Activated CD8-positive, alpha-beta T cell treated with anti-CD3 and anti-CD28 coated beads for 36 hours (primary cell): ENCODE measurements at regions not wholly inside any gene's neighbourhood (a gene's known extent, or its start where the extent isn't known, plus 50 kb on each side); places are given as distances from the start of the nearest gene placed in this dataset.

Experiments
- ATAC-seq: fragments of 200-7000 bp; cut with Tn5 transposase; one replicate; pipeline ENCODE4 v1.10.0; 2021; ENCODE audit warnings: mild to moderate bottlenecking, moderate library complexity
- CTCF ChIA-PET: fragments of 350-600 bp; sonication (Branson Sonifier 250); formaldehyde crosslinking; loops from one replicate; lab custom pipeline; 2021; ENCODE audit warnings: antibody characterized with exemption; lab: Charles Lee
- POLR2A ChIA-PET: fragments of 350-600 bp; sonication (Branson Sonifier 250); formaldehyde crosslinking; loops from one replicate; lab custom pipeline; 2021; ENCODE audit warnings: antibody characterized with exemption; lab: Charles Lee
- DNase-seq: peaks from one replicate; pipeline ENCODE4 v3.0.0-alpha.2; 2020
- H3K27ac Mint-ChIP-seq: one replicate; pipeline ENCODE4 v1.8.0; 2021; ENCODE audit warnings: mild to moderate bottlenecking, mixed read lengths
- H3K27me3 Mint-ChIP-seq: one replicate; pipeline ENCODE4 v1.8.0; 2021; ENCODE audit warnings: mixed read lengths
- H3K36me3 Mint-ChIP-seq: one replicate; pipeline ENCODE4 v1.8.0; 2021; ENCODE audit warnings: low read depth, mixed read lengths
- H3K4me1 Mint-ChIP-seq: one replicate; pipeline ENCODE4 v1.8.0; 2021; ENCODE audit warnings: low read depth, mixed read lengths
- H3K4me3 Mint-ChIP-seq: one replicate; pipeline ENCODE4 v1.8.0; 2021; ENCODE audit warnings: mild to moderate bottlenecking, moderate library complexity, mixed read lengths
- H3K9me3 Mint-ChIP-seq: one replicate; pipeline ENCODE4 v1.8.0; 2021; ENCODE audit warnings: mixed read lengths
- CTCF ChIP-seq: fragments of 200-600 bp; IDR thresholded peaks from one replicate; pipeline ENCODE4 v1.8.0; 2022; ENCODE audit warnings: antibody characterized with exemption, mild to moderate bottlenecking
- intact Hi-C: fragments of 100-400 bp; cut with micrococcal nuclease; formaldehyde crosslinking; loops from one replicate; pipeline ENCODE4 v1.10.0; 2022

DNA sequence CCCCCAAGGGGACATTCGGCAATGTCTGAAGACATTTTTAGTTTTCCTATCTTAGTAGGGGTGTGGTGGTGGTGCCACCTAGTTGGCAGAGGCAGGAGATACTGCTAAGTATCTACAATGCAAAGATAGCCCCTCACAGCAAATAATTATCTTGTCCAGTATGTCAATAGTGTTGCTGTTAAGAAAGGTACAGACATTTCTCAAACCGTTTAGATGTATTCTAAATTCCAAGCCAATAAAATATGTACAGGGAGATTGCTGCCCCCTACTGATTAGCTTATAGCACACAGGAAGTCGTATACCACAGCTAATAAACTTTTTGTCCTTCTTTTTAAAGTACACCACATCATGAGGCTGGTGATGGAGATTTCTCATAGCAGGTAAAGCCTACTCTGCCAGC lies 260.5 kb downstream of the TMA16 start:
- POLR2A ChIA-PET = no interaction called here
- TF ChIP-seq CTCF = peak; percentile 33
- Mint-ChIP-seq H3K36me3 (no peaks in the 10 kb centered on the region), H3K9me3 (no peaks in the 10 kb centered on the region), H3K27me3 (peaks cover 1% of the 10 kb centered on the region), H3K4me1 (no peaks in the 10 kb centered on the region), H3K27ac (no peak overlapping the region), H3K4me3 (no peak overlapping the region)
- intact Hi-C loops = loop anchor here (5.0 kb wide), 1 partner anchor 203 kb away; no protein-coding TSS in a partner anchor
- DNase-seq (no peak), ATAC-seq (no peak)
- CTCF ChIA-PET = interaction anchor here (1.0 to 1.4 kb wide), 2 partner anchors 199 to 201 kb away, joined by 3 to 4 read pairs; no protein-coding TSS in a partner anchor

GRCh38 chr4:163757219-163757618 lies 262.7 kb downstream of the TMA16 start:
- POLR2A ChIA-PET = no interaction called here
- no peaks in the 10 kb centered on the region for H3K4me1 Mint-ChIP-seq

GRCh38 chr4:163758032-163758431 lies 263.5 kb downstream of the TMA16 start:
- peaks cover 1% of the 10 kb centered on the region for H3K27me3 Mint-ChIP-seq
- no peak overlapping the region for H3K27ac Mint-ChIP-seq
- ChIA-PET CTCF (interaction anchor here (0.9 to 3.0 kb wide), 4 partner anchors 11 to 209 kb away, joined by 3 to 8 read pairs (median 4); no protein-coding TSS in a partner anchor), POLR2A (no interaction called here)
- no peak for ATAC-seq
- no peaks in the 10 kb centered on the region for H3K4me1 Mint-ChIP-seq
- no peaks in the 10 kb centered on the region for H3K9me3 Mint-ChIP-seq
- no peak overlapping the region for H3K4me3 Mint-ChIP-seq
- no peak for DNase-seq
- TF ChIP-seq CTCF = no peak
- intact Hi-C loops = loop anchor here (5.0 kb wide), 1 partner anchor 206 kb away; no protein-coding TSS in a partner anchor
- no peaks in the 10 kb centered on the region for H3K36me3 Mint-ChIP-seq

More at GRCh38 chr4:163757219-163757618, 262.7 kb downstream of the TMA16 start:
- Mint-ChIP-seq H3K27ac (no peak overlapping the region), H3K27me3 (peaks cover 1% of the 10 kb centered on the region), H3K4me3 (no peak overlapping the region), H3K36me3 (no peaks in the 10 kb centered on the region), H3K9me3 (no peaks in the 10 kb centered on the region)
- intact Hi-C loops = loop anchor here (5.0 kb wide), 1 partner anchor 205 kb away; no protein-coding TSS in a partner anchor
- ATAC-seq (no peak), DNase-seq (no peak)
- CTCF ChIA-PET = interaction anchor here (1.1 to 3.0 kb wide), 3 partner anchors 12 to 209 kb away, joined by 3 to 8 read pairs (median 4); no protein-coding TSS in a partner anchor
- no peak for TF ChIP-seq CTCF

DNA sequence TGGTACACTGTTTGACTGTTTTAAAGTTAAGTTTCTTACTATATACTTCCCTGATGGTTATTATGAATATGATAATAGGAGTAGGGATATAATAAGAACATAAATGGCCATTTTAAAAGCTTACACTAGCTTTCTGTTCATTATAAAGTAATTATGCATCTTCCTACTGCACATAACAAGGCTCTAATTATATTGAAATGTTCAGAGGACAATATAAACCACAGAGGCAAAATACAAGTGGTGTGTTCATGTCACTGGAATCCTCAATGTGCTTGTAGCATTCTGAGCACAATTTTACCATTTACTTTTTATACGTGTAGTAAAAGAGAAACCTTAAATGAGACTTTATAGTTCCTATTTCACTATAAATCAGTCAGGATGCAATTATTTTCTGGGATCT lies 268.3 kb downstream of the TMA16 start:
- ATAC-seq = no peak
- Mint-ChIP-seq H3K4me3 (no peak overlapping the region), H3K36me3 (no peaks in the 10 kb centered on the region), H3K9me3 (no peaks in the 10 kb centered on the region), H3K27ac (no peak overlapping the region), H3K4me1 (no peaks in the 10 kb centered on the region), H3K27me3 (peaks cover 1% of the 10 kb centered on the region)
- intact Hi-C loops = no loop called here
- DNase-seq = no peak
- CTCF ChIA-PET = no interaction called here
- TF ChIP-seq CTCF = no peak
- POLR2A ChIA-PET = no interaction called here

DNA sequence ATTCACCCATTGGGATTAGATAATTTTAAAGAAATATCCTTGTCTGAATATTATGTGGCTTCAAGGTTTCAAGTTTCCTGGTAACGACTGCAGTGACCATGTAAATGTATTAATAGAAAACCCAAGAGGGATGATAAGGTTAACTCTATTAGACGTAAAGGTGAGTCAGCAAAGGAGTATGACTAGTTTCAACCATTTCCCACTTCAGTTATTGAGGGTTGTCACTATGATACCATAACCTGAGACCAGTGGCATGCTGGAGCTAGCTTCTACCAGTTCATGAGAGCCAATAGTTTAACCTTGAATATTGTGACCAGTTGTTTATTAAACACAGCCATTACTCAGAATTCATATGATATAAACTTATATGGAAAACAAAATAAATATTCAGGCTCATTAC lies 270.1 kb downstream of the TMA16 start:
- DNase-seq = no peak
- no peaks in the 10 kb centered on the region for H3K9me3 Mint-ChIP-seq
- POLR2A ChIA-PET = no interaction called here
- no peaks in the 10 kb centered on the region for H3K27me3 Mint-ChIP-seq
- CTCF ChIA-PET = no interaction called here
- no peak overlapping the region for H3K4me3 Mint-ChIP-seq
- H3K36me3 Mint-ChIP-seq = no peaks in the 10 kb centered on the region
- no peak for ATAC-seq
- no peak overlapping the region for H3K27ac Mint-ChIP-seq
- H3K4me1 Mint-ChIP-seq = no peaks in the 10 kb centered on the region
- no peak for TF ChIP-seq CTCF
- intact Hi-C loops = no loop called here
